ENCODE measurements at regions not wholly inside any gene's neighbourhood (a gene's known extent, or its start where the extent isn't known, plus 50 kb on each side); places are given as distances from the start of the nearest gene placed in this dataset.

DNA sequence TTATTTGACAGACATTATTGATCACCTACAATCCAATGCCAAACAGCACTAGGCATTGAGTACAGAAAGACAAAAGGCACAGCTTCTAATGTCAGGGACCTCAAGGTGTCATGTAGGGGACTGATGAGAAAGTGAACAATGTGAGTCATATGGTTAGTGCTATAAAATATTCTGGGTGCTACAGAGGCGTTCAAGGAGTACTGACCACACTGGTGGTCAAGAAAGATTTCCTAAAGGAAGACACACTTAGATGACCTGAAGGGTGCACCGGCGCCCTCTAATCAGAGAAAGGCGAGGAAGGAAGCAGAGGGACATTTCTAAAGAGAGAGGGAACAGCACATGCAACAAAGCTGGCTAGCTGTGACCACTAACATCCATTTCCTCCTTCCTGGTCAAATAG lies 64.9 kb upstream of the F3 start:
- H3K36me3 ChIP-seq (replicated peaks in 1 of 2; ENCODE audit: control insufficient read depth in 2 of 2, insufficient read depth in 2 of 2, low read length in 2 of 2): no peaks in the 10 kb centered on the region
- no peak overlapping the region for H3K27ac ChIP-seq (replicated peaks; ENCODE audit: low read length)
- no CpG with 5 or more reads among the region's 4 CpGs for WGBS, 2 donors (ENCODE audit: extremely low coverage in 2 of 2, insufficient read length in 2 of 2, insufficient replicate concordance in 1 of 2)

DNA sequence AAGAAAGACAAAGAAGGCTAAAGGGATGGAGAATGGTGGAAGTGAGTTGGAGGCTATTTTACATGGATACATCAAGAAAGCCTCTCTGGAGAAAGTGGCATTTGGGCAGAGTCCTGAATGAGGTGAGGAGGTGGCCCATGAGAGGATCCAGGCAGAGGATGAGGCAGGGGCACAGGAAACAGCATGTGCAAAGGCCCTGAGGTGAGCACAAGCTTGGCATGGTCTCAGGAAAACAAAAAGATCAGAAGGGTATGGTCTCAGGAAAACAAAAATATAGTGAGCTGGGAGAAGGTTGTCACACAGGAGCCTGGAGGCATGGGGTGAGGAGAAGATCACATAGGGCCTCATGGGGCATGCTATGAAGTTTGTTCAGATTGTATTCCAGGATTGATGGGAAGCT lies 62.1 kb upstream of the F3 start:
- Histone ChIP-seq H3K23ac (ENCODE audit: low read depth, low read length, poor library complexity) (no peak overlapping the region), H3K18ac (ENCODE audit: low read length) (no peak overlapping the region), H2AK5ac (ENCODE audit: low read depth, low read length) (no peak overlapping the region), H4K8ac (ENCODE audit: low read depth, low read length) (no peak overlapping the region), H3K9me3 (replicated peaks in 1 of 2; ENCODE audit: control insufficient read depth in 2 of 2, insufficient read depth in 1 of 2, low read depth in 1 of 2, low read length in 2 of 2) (no peaks in the 10 kb centered on the region), H2BK12ac (ENCODE audit: low read length) (no peak overlapping the region), H3K4ac (ENCODE audit: low read length) (no peak overlapping the region), H3K4me2 (ENCODE audit: insufficient read depth, low read length, poor library complexity, severe bottlenecking) (no peak overlapping the region), H2BK5ac (ENCODE audit: low read length) (no peak overlapping the region), H3K4me3 (ENCODE audit: low read length in 2 of 2) (no peak overlapping the region), H2AFZ (ENCODE audit: low read length) (no peak overlapping the region), H3K14ac (ENCODE audit: low read length) (no peak overlapping the region), H3K9ac (ENCODE audit: low read depth, low read length, poor library complexity) (no peak overlapping the region), H3K36me3 (replicated peaks in 1 of 2; ENCODE audit: control insufficient read depth in 2 of 2, insufficient read depth in 2 of 2, low read length in 2 of 2) (no peaks in the 10 kb centered on the region), H2BK15ac (ENCODE audit: low read length) (no peak overlapping the region), H2BK120ac (ENCODE audit: low read depth, low read length) (no peak overlapping the region), H3K27ac (replicated peaks; ENCODE audit: low read length) (no peak overlapping the region), H3K27me3 (ENCODE audit: control insufficient read depth in 3 of 3, insufficient read depth in 3 of 3, low read depth in 1 of 3, low read length in 3 of 3) (no peaks in the 10 kb centered on the region), H3K79me1 (ENCODE audit: low read depth, low read length) (no peaks in the 10 kb centered on the region), H3K4me1 (ENCODE audit: control insufficient read depth in 2 of 2, insufficient read depth in 1 of 2, low read depth in 1 of 2, low read length in 2 of 2) (peaks cover 0 to 1% of the 10 kb centered on the region in 2 donors), H4K91ac (ENCODE audit: low read depth, low read length, poor library complexity) (no peak overlapping the region)
- no peak for DNase-seq (ENCODE audit: low spot score)

More for the DNA sequence above, 64.9 kb upstream of the F3 start:
- Histone ChIP-seq H2BK120ac (ENCODE audit: low read depth, low read length) (no peak overlapping the region), H3K14ac (ENCODE audit: low read length) (no peak overlapping the region), H2BK15ac (ENCODE audit: low read length) (no peak overlapping the region), H3K18ac (ENCODE audit: low read length) (no peak overlapping the region), H4K8ac (ENCODE audit: low read depth, low read length) (no peak overlapping the region), H3K27me3 (ENCODE audit: control insufficient read depth in 3 of 3, insufficient read depth in 3 of 3, low read depth in 1 of 3, low read length in 3 of 3) (no peaks in the 10 kb centered on the region), H3K4me3 (ENCODE audit: low read length in 2 of 2) (no peak overlapping the region), H2AFZ (ENCODE audit: low read length) (no peak overlapping the region), H3K9me3 (replicated peaks in 1 of 2; ENCODE audit: control insufficient read depth in 2 of 2, insufficient read depth in 1 of 2, low read depth in 1 of 2, low read length in 2 of 2) (no peaks in the 10 kb centered on the region), H2BK5ac (ENCODE audit: low read length) (no peak overlapping the region), H3K23ac (ENCODE audit: low read depth, low read length, poor library complexity) (no peak overlapping the region), H3K4ac (ENCODE audit: low read length) (no peak overlapping the region), H3K79me1 (ENCODE audit: low read depth, low read length) (no peaks in the 10 kb centered on the region), H3K4me2 (ENCODE audit: insufficient read depth, low read length, poor library complexity, severe bottlenecking) (no peak overlapping the region), H2AK5ac (ENCODE audit: low read depth, low read length) (no peak overlapping the region), H3K4me1 (ENCODE audit: control insufficient read depth in 2 of 2, insufficient read depth in 1 of 2, low read depth in 1 of 2, low read length in 2 of 2) (peaks cover 0 to 8% of the 10 kb centered on the region in 2 donors), H3K9ac (ENCODE audit: low read depth, low read length, poor library complexity) (no peak overlapping the region), H2BK12ac (ENCODE audit: low read length) (no peak overlapping the region), H4K91ac (ENCODE audit: low read depth, low read length, poor library complexity) (no peak overlapping the region)
- DNase-seq (ENCODE audit: low spot score): no peak

- Histone ChIP-seq H3K14ac (ENCODE audit: low read length) (no peak overlapping the region), H3K9ac (ENCODE audit: low read depth, low read length, poor library complexity) (no peak overlapping the region), H3K27ac (replicated peaks; ENCODE audit: low read length) (no peak overlapping the region), H3K4me2 (ENCODE audit: insufficient read depth, low read length, poor library complexity, severe bottlenecking) (no peak overlapping the region), H4K91ac (ENCODE audit: low read depth, low read length, poor library complexity) (no peak overlapping the region), H3K4me1 (ENCODE audit: control insufficient read depth in 2 of 2, insufficient read depth in 1 of 2, low read depth in 1 of 2, low read length in 2 of 2) (peaks cover 0 to 1% of the 10 kb centered on the region in 2 donors), H3K4ac (ENCODE audit: low read length) (no peak overlapping the region), H3K27me3 (ENCODE audit: control insufficient read depth in 3 of 3, insufficient read depth in 3 of 3, low read depth in 1 of 3, low read length in 3 of 3) (no peaks in the 10 kb centered on the region), H3K18ac (ENCODE audit: low read length) (no peak overlapping the region), H3K9me3 (replicated peaks in 1 of 2; ENCODE audit: control insufficient read depth in 2 of 2, insufficient read depth in 1 of 2, low read depth in 1 of 2, low read length in 2 of 2) (no peaks in the 10 kb centered on the region), H2AK5ac (ENCODE audit: low read depth, low read length) (no peak overlapping the region), H3K4me3 (ENCODE audit: low read length in 2 of 2) (no peak overlapping the region), H3K79me1 (ENCODE audit: low read depth, low read length) (no peaks in the 10 kb centered on the region), H4K8ac (ENCODE audit: low read depth, low read length) (no peak overlapping the region), H2BK120ac (ENCODE audit: low read depth, low read length) (no peak overlapping the region), H2BK5ac (ENCODE audit: low read length) (no peak overlapping the region), H3K36me3 (replicated peaks in 1 of 2; ENCODE audit: control insufficient read depth in 2 of 2, insufficient read depth in 2 of 2, low read length in 2 of 2) (no peaks in the 10 kb centered on the region), H2BK15ac (ENCODE audit: low read length) (no peak overlapping the region), H2AFZ (ENCODE audit: low read length) (no peak overlapping the region), H2BK12ac (ENCODE audit: low read length) (no peak overlapping the region), H3K23ac (ENCODE audit: low read depth, low read length, poor library complexity) (no peak overlapping the region)
- WGBS, 2 donors (ENCODE audit: extremely low coverage in 2 of 2, insufficient read length in 2 of 2, insufficient replicate concordance in 1 of 2): no CpG with 5 or more reads among the region's 3 CpGs
- DNase-seq (ENCODE audit: low spot score): no peak
Observed at GRCh38 chr1:94602802-94603625, 61.5 kb upstream of the F3 start.

GRCh38 chr1:94602316-94602715 lies 60.8 kb upstream of the F3 start:
- peaks cover 0 to 1% of the 10 kb centered on the region in 2 donors for H3K4me1 ChIP-seq (ENCODE audit: control insufficient read depth in 2 of 2, insufficient read depth in 1 of 2, low read depth in 1 of 2, low read length in 2 of 2)
- H3K27me3 ChIP-seq (ENCODE audit: control insufficient read depth in 3 of 3, insufficient read depth in 3 of 3, low read depth in 1 of 3, low read length in 3 of 3): no peaks in the 10 kb centered on the region
- no peak overlapping the region for H3K27ac ChIP-seq (replicated peaks; ENCODE audit: low read length)
- peak overlapping the region; percentile 81 for H3K18ac ChIP-seq (ENCODE audit: low read length)
- no peak overlapping the region for H3K4ac ChIP-seq (ENCODE audit: low read length)
- no peak overlapping the region for H4K8ac ChIP-seq (ENCODE audit: low read depth, low read length)
- no peak overlapping the region for H2BK15ac ChIP-seq (ENCODE audit: low read length)
- H3K14ac ChIP-seq (ENCODE audit: low read length): no peak overlapping the region
- no peak overlapping the region for H2AFZ ChIP-seq (ENCODE audit: low read length)
- H2BK120ac ChIP-seq (ENCODE audit: low read depth, low read length): no peak overlapping the region
- H3K79me1 ChIP-seq (ENCODE audit: low read depth, low read length): no peaks in the 10 kb centered on the region
- H3K4me3 ChIP-seq (ENCODE audit: low read length in 2 of 2): no peak overlapping the region
- no peak overlapping the region for H3K4me2 ChIP-seq (ENCODE audit: insufficient read depth, low read length, poor library complexity, severe bottlenecking)
- H3K9me3 ChIP-seq (replicated peaks in 1 of 2; ENCODE audit: control insufficient read depth in 2 of 2, insufficient read depth in 1 of 2, low read depth in 1 of 2, low read length in 2 of 2): peaks cover 0 to 6% of the 10 kb centered on the region in 2 donors
- WGBS, 2 donors (ENCODE audit: extremely low coverage in 2 of 2, insufficient read length in 2 of 2, insufficient replicate concordance in 1 of 2): no CpG with 5 or more reads among the region's 9 CpGs
- no peak overlapping the region for H2BK5ac ChIP-seq (ENCODE audit: low read length)
- no peak overlapping the region for H3K23ac ChIP-seq (ENCODE audit: low read depth, low read length, poor library complexity)
- H3K36me3 ChIP-seq (replicated peaks in 1 of 2; ENCODE audit: control insufficient read depth in 2 of 2, insufficient read depth in 2 of 2, low read length in 2 of 2): no peaks in the 10 kb centered on the region
- H3K9ac ChIP-seq (ENCODE audit: low read depth, low read length, poor library complexity): no peak overlapping the region
- H4K91ac ChIP-seq (ENCODE audit: low read depth, low read length, poor library complexity): no peak overlapping the region
- no peak for DNase-seq (ENCODE audit: low spot score)
- H2BK12ac ChIP-seq (ENCODE audit: low read length): no peak overlapping the region
- no peak overlapping the region for H2AK5ac ChIP-seq (ENCODE audit: low read depth, low read length)

Data from neuronal stem cell (in vitro differentiated cells).